CD4-positive, alpha-beta T cell treated with Interferon alpha-2 for 1 hour (primary cell): ENCODE measurements at regions not wholly inside any gene's neighbourhood (a gene's known extent, or its start where the extent isn't known, plus 50 kb on each side); places are given as distances from the start of the nearest gene placed in this dataset.
"Not testable (repeated sequence)": the region's sequence is repeated elsewhere in the genome, so short reads cannot be mapped to it uniquely, and the experiment has no call there.

Experiments
- DNase-seq, 2 donors: peaks; one replicate each; pipeline ENCODE4 v3.0.0-alpha.2; 2020 to 2022

- no peak for DNase-seq
Observed at GRCh38 chr6:10101551-10102252, 313.2 kb downstream of the TFAP2A start.

- DNase-seq: no peak
Observed at GRCh38 chr6:10099529-10100140, 315.2 kb downstream of the TFAP2A start.

GRCh38 chr6:10098756-10099528, 315.9 kb downstream of the TFAP2A start:
- no peak for DNase-seq

- DNase-seq: no peak
Observed at GRCh38 chr6:10093282-10093681, 321.6 kb downstream of the TFAP2A start.

GRCh38 chr6:10084111-10084986, 330.5 kb downstream of the TFAP2A start:
- no peak for DNase-seq

GRCh38 chr6:10082385-10082784, 332.5 kb downstream of the TFAP2A start:
- DNase-seq: no peak

- DNase-seq: no peak
Observed at GRCh38 chr6:10081957-10082356, 332.9 kb downstream of the TFAP2A start.

- no peak for DNase-seq
Observed at GRCh38 chr6:10081075-10081474, 333.8 kb downstream of the TFAP2A start.

GRCh38 chr6:10080561-10080960, 334.3 kb downstream of the TFAP2A start:
- DNase-seq: no peak

- no peak for DNase-seq
Observed at GRCh38 chr6:10078581-10078980, 336.3 kb downstream of the TFAP2A start.

GRCh38 chr6:10074726-10075125, 340.1 kb downstream of the TFAP2A start:
- not testable (repeated sequence) for DNase-seq

GRCh38 chr6:10073341-10073740, 341.5 kb downstream of the TFAP2A start:
- DNase-seq: no peak

- DNase-seq: no peak
Observed at GRCh38 chr6:10071631-10072220, 343.1 kb downstream of the TFAP2A start.

GRCh38 chr6:10060004-10060403, 354.9 kb downstream of the TFAP2A start:
- DNase-seq: no peak

GRCh38 chr6:10054672-10055071, 360.2 kb downstream of the TFAP2A start:
- DNase-seq: no peak

GRCh38 chr6:10051283-10051682, 363.6 kb downstream of the TFAP2A start:
- no peak for DNase-seq

GRCh38 chr6:10048370-10049297, 366.2 kb downstream of the TFAP2A start:
- DNase-seq: no peak

GRCh38 chr6:10042280-10042679, 372.6 kb downstream of the TFAP2A start:
- no peak for DNase-seq

- DNase-seq: no peak
Observed at GRCh38 chr6:10033223-10033829, 381.5 kb downstream of the TFAP2A start.

- DNase-seq: no peak
Observed at GRCh38 chr6:10031617-10032016, 383.3 kb downstream of the TFAP2A start.
